H54 (cell line): ENCODE measurements at regions not wholly inside any gene's neighbourhood (a gene's known extent, or its start where the extent isn't known, plus 50 kb on each side); places are given as distances from the start of the nearest gene placed in this dataset.
A peak's percentile ranks its signal among the peaks of the same experiment; 100 is the strongest.
"Not testable (repeated sequence)": the region's sequence is repeated elsewhere in the genome, so short reads cannot be mapped to it uniquely, and the experiment has no call there.

Experiments
- DNase-seq: peaks from one replicate; pipeline ENCODE4 v3.0.0; 2011; ENCODE audit warnings: low spot score, mixed read lengths; ENCODE audit not compliant: insufficient read length
- FAIRE-seq: peaks from 3 replicates; lab custom pipeline; 2011; peaks lifted over from hg19 to GRCh38; lab: Jason Lieb, UNC
- POLR2A ChIP-seq: IDR thresholded peaks from 2 replicates; pipeline ENCODE4 v1.6.1; 2011; ENCODE audit warnings: low read depth, mild to moderate bottlenecking, low read length

GRCh38 chr6:119830494-119831295 is 481.1 kb upstream of the MAN1A1 start:
- no peak for DNase-seq

GRCh38 chr6:119830069-119830468 is 480.5 kb upstream of the MAN1A1 start:
- FAIRE-seq = no peak
- DNase-seq = no peak
- TF ChIP-seq POLR2A = no peak

More at GRCh38 chr6:119830494-119831295, 481.1 kb upstream of the MAN1A1 start:
- no peak for TF ChIP-seq POLR2A
- FAIRE-seq = no peak

GRCh38 chr6:119829499-119829898 is 479.9 kb upstream of the MAN1A1 start:
- FAIRE-seq = not testable (repeated sequence)

GRCh38 chr6:119829006-119829405 is 479.4 kb upstream of the MAN1A1 start:
- TF ChIP-seq POLR2A = no peak
- FAIRE-seq = no peak
- DNase-seq = no peak

More at GRCh38 chr6:119829499-119829898, 479.9 kb upstream of the MAN1A1 start:
- DNase-seq = not testable (repeated sequence)

- FAIRE-seq (no peak), DNase-seq (no peak)
- TF ChIP-seq POLR2A = no peak
These were observed 471.8 kb upstream of the MAN1A1 start for GRCh38 chr6:119821380-119821779.

GRCh38 chr6:119818876-119819275 is 469.3 kb upstream of the MAN1A1 start:
- DNase-seq = no peak
- FAIRE-seq = no peak
- TF ChIP-seq POLR2A = no peak

GRCh38 chr6:119814609-119815400 is 465.2 kb upstream of the MAN1A1 start:
- TF ChIP-seq POLR2A = no peak
- no peak for DNase-seq
- FAIRE-seq = no peak

GRCh38 chr6:119802464-119802863 is 452.9 kb upstream of the MAN1A1 start:
- DNase-seq (no peak), FAIRE-seq (no peak)
- no peak for TF ChIP-seq POLR2A

- DNase-seq = no peak
- TF ChIP-seq POLR2A = no peak
- no peak for FAIRE-seq
These were observed 451.5 kb upstream of the MAN1A1 start for GRCh38 chr6:119801056-119801455.

GRCh38 chr6:119800526-119800925 is 451.0 kb upstream of the MAN1A1 start:
- TF ChIP-seq POLR2A = no peak
- DNase-seq = no peak
- no peak for FAIRE-seq

GRCh38 chr6:119799596-119800509 is 450.3 kb upstream of the MAN1A1 start:
- DNase-seq = no peak
- no peak for FAIRE-seq
- TF ChIP-seq POLR2A = no peak

GRCh38 chr6:119791736-119792135 is 442.2 kb upstream of the MAN1A1 start:
- FAIRE-seq (no peak), DNase-seq (no peak)
- TF ChIP-seq POLR2A = no peak

GRCh38 chr6:119781365-119781764 is 431.8 kb upstream of the MAN1A1 start:
- TF ChIP-seq POLR2A = no peak
- FAIRE-seq (no peak), DNase-seq (peak; percentile 11)
